ENCODE measurements at regions not wholly inside any gene's neighbourhood (a gene's known extent, or its start where the extent isn't known, plus 50 kb on each side); places are given as distances from the start of the nearest gene placed in this dataset.

- TF ChIP-seq CTCF (IDR thresholded peaks at IDR 0.05): no peak
- no peak for TF ChIP-seq POLR2A (IDR thresholded peaks at IDR 0.05)
Measured at GRCh38 chr1:235051521-235051920, 77.1 kb downstream of the TOMM20 start.

All from uterus (tissue), 2 donors.